PC-9 (cell line): ENCODE measurements at regions not wholly inside any gene's neighbourhood (a gene's known extent, or its start where the extent isn't known, plus 50 kb on each side); places are given as distances from the start of the nearest gene placed in this dataset.

Experiments used
- BruUV-seq: library from RNA; stranded (reverse); fragments of 400-500 nt; replicated peaks from 2 replicates; lab custom pipeline; 2021; lab: Mats Ljungman, UMichigan
- CTCF ChIA-PET: fragments of 300-600 bp; sonication (Branson Sonifier 250); formaldehyde crosslinking; loops from one replicate; lab custom pipeline; 2022; ENCODE audit warnings: antibody characterized with exemption; lab: Charles Lee
- POLR2A ChIA-PET: fragments of 300-600 bp; sonication (Branson Sonifier 250); formaldehyde crosslinking; loops from one replicate; lab custom pipeline; 2022; ENCODE audit warnings: antibody characterized with exemption; ENCODE audit not compliant: unreplicated experiment; lab: Charles Lee
- DNase-seq, 2 experiments: peaks; one replicate each; pipeline versions ENCODE4 v3.0.0 to v3.0.0-alpha.2; 2015 to 2022; ENCODE audit warnings: mixed read lengths in 1 of 2
- H2AFZ ChIP-seq: fragments of 200-600 bp; sonication (generic); 2 replicates; pipeline ENCODE4 v1.8.1; 2017; ENCODE audit warnings: antibody characterized with exemption
- H3F3A ChIP-seq: fragments of 200-600 bp; sonication (generic); 2 replicates; pipeline ENCODE4 v1.8.1; 2017; ENCODE audit warnings: antibody characterized with exemption, mild to moderate bottlenecking, low read depth; ENCODE audit not compliant: insufficient read depth
- H3K27ac ChIP-seq: fragments of 200-600 bp; sonication (generic); 2 replicates; pipeline ENCODE4 v1.6.1; 2016; ENCODE audit warnings: mixed run types
- H3K27me3 ChIP-seq: fragments of 200-600 bp; sonication (generic); 2 replicates; pipeline ENCODE4 v1.6.1; 2016; ENCODE audit warnings: low read depth, mixed run types; ENCODE audit not compliant: insufficient read depth
- H3K36me3 ChIP-seq: fragments of 200-600 bp; sonication (generic); 2 replicates; pipeline ENCODE4 v1.6.1; 2016; ENCODE audit warnings: low read depth, mixed run types
- H3K4me1 ChIP-seq: fragments of 200-600 bp; sonication (generic); replicated peaks from 2 replicates; pipeline ENCODE4 v1.6.1; 2016; ENCODE audit warnings: mixed run types; ENCODE audit not compliant: insufficient read depth
- H3K4me2 ChIP-seq: fragments of 200-600 bp; sonication (generic); 2 replicates; pipeline ENCODE4 v1.6.1; 2017; ENCODE audit warnings: mixed run types
- H3K4me3 ChIP-seq: fragments of 200-600 bp; sonication (generic); 2 replicates; pipeline ENCODE4 v1.6.1; 2016; ENCODE audit warnings: mixed run types
- H3K79me2 ChIP-seq: fragments of 200-600 bp; sonication (generic); 2 replicates; pipeline ENCODE4 v1.6.1; 2017; ENCODE audit warnings: low read depth, mixed run types
- H3K9me2 ChIP-seq: fragments of 200-600 bp; sonication (generic); 2 replicates; pipeline ENCODE4 v1.8.1; 2017; ENCODE audit warnings: mild to moderate bottlenecking; ENCODE audit not compliant: insufficient read depth
- H3K9me3 ChIP-seq: fragments of 200-600 bp; sonication (generic); 2 replicates; pipeline ENCODE4 v1.8.1; 2016; ENCODE audit warnings: low read depth; ENCODE audit not compliant: insufficient read depth
- H4K20me1 ChIP-seq: fragments of 200-600 bp; sonication (generic); 2 replicates; pipeline ENCODE4 v1.8.1; 2017; ENCODE audit not compliant: insufficient read depth
- CTCF ChIP-seq: fragments of 200-600 bp; sonication (generic); conservative IDR thresholded peaks from 2 replicates; pipeline ENCODE4 v1.6.1; 2017; ENCODE audit warnings: mixed run types, antibody characterized with exemption, mild to moderate bottlenecking, moderate library complexity
- EZH2 ChIP-seq: fragments of 200-600 bp; sonication (generic); IDR thresholded peaks from 2 replicates; pipeline ENCODE4 v1.8.0; 2017; ENCODE audit warnings: antibody characterized with exemption, low read depth
- intact Hi-C: fragments of 100-400 bp; cut with micrococcal nuclease; formaldehyde crosslinking; loops from one replicate; pipeline ENCODE4 v1.10.0; 2022; ENCODE audit not compliant: unreplicated experiment

GRCh38 chr2:156695020-156695419, 258.8 kb downstream of the GPD2 start:
- no peak for DNase-seq
- Histone ChIP-seq H3K79me2 (no peaks in the 10 kb centered on the region), H3F3A (no peaks in the 10 kb centered on the region), H3K9me2 (no peaks in the 10 kb centered on the region), H2AFZ (no peak overlapping the region), H3K27me3 (no peaks in the 10 kb centered on the region), H3K27ac (no peak overlapping the region), H3K9me3 (no peaks in the 10 kb centered on the region), H3K4me3 (no peak overlapping the region), H3K4me1 (no peaks in the 10 kb centered on the region), H3K36me3 (no peaks in the 10 kb centered on the region), H4K20me1 (no peaks in the 10 kb centered on the region), H3K4me2 (no peak overlapping the region)
- BruUV-seq = no TSS peak
- ChIA-PET POLR2A (no interaction called here), CTCF (no interaction called here)
- intact Hi-C loops = no loop called here
- TF ChIP-seq EZH2 (no peak), CTCF (no peak)

GRCh38 chr2:156695595-156695994, 259.4 kb downstream of the GPD2 start:
- no peak overlapping the region for H3K27ac ChIP-seq
- no peaks in the 10 kb centered on the region for H3K36me3 ChIP-seq
- no peaks in the 10 kb centered on the region for H3F3A ChIP-seq
- POLR2A ChIA-PET = no interaction called here
- BruUV-seq = no TSS peak
- no peak for DNase-seq
- TF ChIP-seq EZH2 (no peak), CTCF (no peak)
- no peaks in the 10 kb centered on the region for H3K4me1 ChIP-seq
- no peaks in the 10 kb centered on the region for H3K79me2 ChIP-seq
- no peaks in the 10 kb centered on the region for H3K27me3 ChIP-seq
- no peak overlapping the region for H3K4me3 ChIP-seq
- no peak overlapping the region for H2AFZ ChIP-seq
- H3K4me2 ChIP-seq = no peak overlapping the region
- H4K20me1 ChIP-seq = no peaks in the 10 kb centered on the region
- no peaks in the 10 kb centered on the region for H3K9me3 ChIP-seq
- intact Hi-C loops = no loop called here
- no peaks in the 10 kb centered on the region for H3K9me2 ChIP-seq
- CTCF ChIA-PET = no interaction called here

GRCh38 chr2:156697906-156698305, 261.7 kb downstream of the GPD2 start:
- no peak for DNase-seq
- H2AFZ ChIP-seq = no peak overlapping the region
- no peak overlapping the region for H3K4me2 ChIP-seq
- H3K9me2 ChIP-seq = no peaks in the 10 kb centered on the region
- no peak overlapping the region for H3K4me3 ChIP-seq
- no peaks in the 10 kb centered on the region for H3F3A ChIP-seq
- ChIA-PET CTCF (no interaction called here), POLR2A (no interaction called here)
- BruUV-seq = no TSS peak
- H3K36me3 ChIP-seq = no peaks in the 10 kb centered on the region
- TF ChIP-seq EZH2 = no peak
- no peak for TF ChIP-seq CTCF
- no peaks in the 10 kb centered on the region for H3K27me3 ChIP-seq
- H4K20me1 ChIP-seq = no peaks in the 10 kb centered on the region
- H3K27ac ChIP-seq = no peak overlapping the region
- no peaks in the 10 kb centered on the region for H3K4me1 ChIP-seq
- no peaks in the 10 kb centered on the region for H3K9me3 ChIP-seq
- intact Hi-C loops = no loop called here
- no peaks in the 10 kb centered on the region for H3K79me2 ChIP-seq
